Right atrium auricular region (tissue), 2 donors: ENCODE measurements at regions not wholly inside any gene's neighbourhood (a gene's known extent, or its start where the extent isn't known, plus 50 kb on each side); places are given as distances from the start of the nearest gene placed in this dataset.
"Not testable (repeated sequence)": the region's sequence is repeated elsewhere in the genome, so short reads cannot be mapped to it uniquely, and the experiment has no call there.

Source experiments
- DNase-seq: peaks from one replicate; pipeline ENCODE4 v3.0.0-alpha.2; 2019; ENCODE audit warnings: low spot score
- H3K27ac ChIP-seq, 2 donors: fragments of 200-600 bp; sonication (generic); 1 replicate in 1 of 2; 2 replicates in 1 of 2; pipeline ENCODE4 v1.5.1; 2016 to 2019
- H3K27me3 ChIP-seq, 2 donors: fragments of 200-600 bp; sonication (generic); one replicate each; pipeline versions ENCODE4 v1.5.1 to v1.6.0; 2017 to 2019
- H3K36me3 ChIP-seq: fragments of 200-600 bp; sonication (generic); one replicate; pipeline ENCODE4 v1.5.1; 2016
- H3K4me1 ChIP-seq, 2 donors: fragments of 200-600 bp; sonication (generic); one replicate each; pipeline versions ENCODE4 v1.5.1 to v1.6.0; 2017 to 2019
- H3K4me3 ChIP-seq, 2 donors: fragments of 200-600 bp; sonication (generic); 1 replicate in 1 of 2; 2 replicates in 1 of 2; pipeline ENCODE4 v1.5.1; 2017 to 2019; ENCODE audit warnings: mild to moderate bottlenecking in 1 of 2, moderate library complexity in 1 of 2
- H3K9me3 ChIP-seq, 2 donors: fragments of 200-600 bp; sonication (generic); one replicate each; pipeline ENCODE4 v1.5.1; 2019
- CTCF ChIP-seq, 2 donors: fragments of 200-600 bp; sonication (generic); IDR thresholded peaks; one replicate each; pipeline ENCODE4 v1.5.1; 2019; ENCODE audit warnings: antibody characterized with exemption in 2 of 2

GRCh38 chr12:79998554-79998953, 63.7 kb upstream of the PPP1R12A start:
- Histone ChIP-seq H3K4me3 (no peak overlapping the region), H3K36me3 (no peaks in the 10 kb centered on the region), H3K27ac (no peak overlapping the region), H3K9me3 (no peaks in the 10 kb centered on the region), H3K4me1 (no peaks in the 10 kb centered on the region), H3K27me3 (no peaks in the 10 kb centered on the region)
- no peak for DNase-seq
- no peak for TF ChIP-seq CTCF (IDR thresholded peaks at IDR 0.05)

GRCh38 chr12:79997096-79997791, 62.3 kb upstream of the PPP1R12A start:
- no peaks in the 10 kb centered on the region for H3K9me3 ChIP-seq
- DNase-seq: no peak
- no peak overlapping the region for H3K27ac ChIP-seq
- H3K36me3 ChIP-seq: no peaks in the 10 kb centered on the region
- TF ChIP-seq CTCF (IDR thresholded peaks at IDR 0.05): no peak
- H3K4me1 ChIP-seq: no peaks in the 10 kb centered on the region
- no peaks in the 10 kb centered on the region for H3K27me3 ChIP-seq
- H3K4me3 ChIP-seq: no peak overlapping the region

- not testable (repeated sequence) for H3K27me3 ChIP-seq, H3K9me3 ChIP-seq, H3K4me1 ChIP-seq, H3K36me3 ChIP-seq, H3K4me3 ChIP-seq, H3K27ac ChIP-seq, DNase-seq
Measured at GRCh38 chr12:79995385-79996084, 60.6 kb upstream of the PPP1R12A start.

- H3K27me3 ChIP-seq: no peaks in the 10 kb centered on the region
- no peak for DNase-seq
- H3K4me3 ChIP-seq: no peak overlapping the region
- no peaks in the 10 kb centered on the region for H3K36me3 ChIP-seq
- no peaks in the 10 kb centered on the region for H3K4me1 ChIP-seq
- no peak overlapping the region for H3K27ac ChIP-seq
- no peak for TF ChIP-seq CTCF (IDR thresholded peaks at IDR 0.05)
- no peaks in the 10 kb centered on the region for H3K9me3 ChIP-seq
Measured at GRCh38 chr12:79993106-79993862, 58.4 kb upstream of the PPP1R12A start.

- Histone ChIP-seq H3K4me1 (no peaks in the 10 kb centered on the region), H3K9me3 (no peaks in the 10 kb centered on the region), H3K27ac (no peak overlapping the region), H3K36me3 (no peaks in the 10 kb centered on the region), H3K4me3 (no peak overlapping the region), H3K27me3 (no peaks in the 10 kb centered on the region)
- no peak for DNase-seq
- no peak for TF ChIP-seq CTCF (IDR thresholded peaks at IDR 0.05)
Measured at GRCh38 chr12:79991586-79991985, 56.7 kb upstream of the PPP1R12A start.

GRCh38 chr12:79990509-79991338, 55.8 kb upstream of the PPP1R12A start:
- H3K4me3 ChIP-seq, H3K9me3 ChIP-seq, H3K4me1 ChIP-seq, H3K36me3 ChIP-seq, H3K27ac ChIP-seq, H3K27me3 ChIP-seq, DNase-seq: not testable (repeated sequence)
